IMR-90 (cell line): ENCODE measurements at regions not wholly inside any gene's neighbourhood (a gene's known extent, or its start where the extent isn't known, plus 50 kb on each side); places are given as distances from the start of the nearest gene placed in this dataset.

Experiments
- ATAC-seq: fragments of 200-7000 bp; cut with Tn5 transposase; 2 replicates; pipeline ENCODE4 v1.9.1; 2020; ENCODE audit warnings: low read depth, mild to moderate bottlenecking, moderate library complexity
- BruUV-seq: library from RNA; stranded (reverse); fragments of 400-500 nt; replicated peaks from 2 replicates; lab custom pipeline; 2021; lab: Mats Ljungman, UMichigan
- CTCF ChIA-PET: fragments of 300-600 bp; formaldehyde crosslinking; extraction: SDS; loops from one replicate; lab custom pipeline; 2021; ENCODE audit warnings: antibody characterized with exemption; lab: Yijun Ruan, JAX
- POLR2A ChIA-PET: fragments of 300-600 bp; sonication (Branson Sonifier 250); formaldehyde crosslinking; loops from one replicate; lab custom pipeline; 2022; ENCODE audit warnings: antibody characterized with exemption; ENCODE audit not compliant: unreplicated experiment; lab: Charles Lee
- DNase-seq: peaks from one replicate; pipeline ENCODE4 v3.0.0; 2013
- H2AFZ ChIP-seq: replicated peaks from 2 replicates; pipeline ENCODE3; 2013; ENCODE audit warnings: low read length, mild to moderate bottlenecking; ENCODE audit not compliant: poor library complexity
- H2AK5ac ChIP-seq: 2 replicates; pipeline ENCODE4 v1.6.1; 2013; ENCODE audit warnings: low read depth, low read length, inconsistent platforms
- H2AK9ac ChIP-seq: replicated peaks from 2 replicates; pipeline ENCODE3; 2013; ENCODE audit warnings: mild to moderate bottlenecking, low read depth, low read length, moderate library complexity; ENCODE audit not compliant: poor library complexity
- H2BK120ac ChIP-seq: 2 replicates; pipeline ENCODE4 v1.6.1; 2013; ENCODE audit warnings: low read depth, low read length, inconsistent platforms
- H2BK15ac ChIP-seq: 3 replicates; pipeline ENCODE4 v1.6.1; 2013; ENCODE audit warnings: low read depth, low read length, inconsistent platforms
- H2BK20ac ChIP-seq: 2 replicates; pipeline ENCODE4 v1.6.1; 2013; ENCODE audit warnings: low read depth, mild to moderate bottlenecking, inconsistent platforms, low read length, moderate library complexity
- H2BK5ac ChIP-seq: 2 replicates; pipeline ENCODE4 v1.6.1; 2013; ENCODE audit warnings: mild to moderate bottlenecking, low read depth, low read length, inconsistent platforms; ENCODE audit not compliant: poor library complexity, severe bottlenecking
- H3K14ac ChIP-seq: replicated peaks from 2 replicates; pipeline ENCODE4 v1.6.1; 2013; ENCODE audit warnings: low read depth, low read length, inconsistent platforms
- H3K18ac ChIP-seq: 2 replicates; pipeline ENCODE4 v1.6.1; 2013; ENCODE audit warnings: low read depth, low read length, control low read depth
- H3K23ac ChIP-seq: 2 replicates; pipeline ENCODE4 v1.6.1; 2013; ENCODE audit warnings: low read depth, low read length, inconsistent platforms
- H3K27ac ChIP-seq: 2 replicates; pipeline ENCODE4 v1.5.1; 2013; ENCODE audit warnings: mild to moderate bottlenecking, control low read depth, low read length; ENCODE audit not compliant: insufficient read depth
- H3K27me3 ChIP-seq: 2 replicates; pipeline ENCODE4 v1.6.1; 2013; ENCODE audit warnings: low read length; ENCODE audit not compliant: control insufficient read depth, insufficient read depth
- H3K36me3 ChIP-seq: 2 replicates; pipeline ENCODE4 v1.6.1; 2013; ENCODE audit warnings: low read length, mixed read lengths; ENCODE audit not compliant: control insufficient read depth, insufficient read depth
- H3K4ac ChIP-seq: 2 replicates; pipeline ENCODE4 v1.6.1; 2013; ENCODE audit warnings: low read depth, low read length, inconsistent platforms
- H3K4me1 ChIP-seq: 2 replicates; pipeline ENCODE4 v1.6.1; 2013; ENCODE audit warnings: low read length, mixed read lengths; ENCODE audit not compliant: control insufficient read depth, insufficient read depth
- H3K4me2 ChIP-seq: 2 replicates; pipeline ENCODE4 v1.6.1; 2013; ENCODE audit warnings: low read depth, mild to moderate bottlenecking, control low read depth, low read length, moderate library complexity
- H3K4me3 ChIP-seq: 2 replicates; pipeline ENCODE4 v1.5.1; 2013; ENCODE audit warnings: low read depth, mild to moderate bottlenecking, control low read depth, low read length, moderate library complexity; ENCODE audit not compliant: insufficient read depth
- H3K56ac ChIP-seq: 2 replicates; pipeline ENCODE4 v1.6.1; 2013; ENCODE audit warnings: low read length, inconsistent platforms; ENCODE audit not compliant: insufficient read depth; ENCODE audit errors: extremely low read depth
- H3K79me1 ChIP-seq, 2 experiments: 2 replicates each; pipeline ENCODE4 v1.6.1; 2013; ENCODE audit warnings: low read length in 2 of 2, inconsistent platforms in 1 of 2, low read depth in 1 of 2
- H3K9ac ChIP-seq: 2 replicates; pipeline ENCODE4 v1.6.1; 2013; ENCODE audit warnings: low read depth, low read length, control low read depth
- H3K9me1 ChIP-seq: 2 replicates; pipeline ENCODE4 v1.6.1; 2013; ENCODE audit warnings: low read length, inconsistent platforms; ENCODE audit not compliant: insufficient read depth
- H3K9me3 ChIP-seq: 2 replicates; pipeline ENCODE4 v1.6.1; 2013; ENCODE audit warnings: low read length; ENCODE audit not compliant: control insufficient read depth, insufficient read depth
- H4K20me1 ChIP-seq: 2 replicates; pipeline ENCODE4 v1.6.1; 2013; ENCODE audit warnings: low read length, inconsistent platforms; ENCODE audit not compliant: insufficient read depth
- H4K5ac ChIP-seq: 2 replicates; pipeline ENCODE4 v1.6.1; 2013; ENCODE audit warnings: mild to moderate bottlenecking, low read depth, low read length, control low read depth
- H4K8ac ChIP-seq, 2 experiments: 2 replicates each; pipeline ENCODE4 v1.6.1; 2013; ENCODE audit warnings: low read depth in 2 of 2, low read length in 2 of 2, control low read depth in 1 of 2, inconsistent platforms in 1 of 2
- H4K91ac ChIP-seq: 2 replicates; pipeline ENCODE4 v1.6.1; 2013; ENCODE audit warnings: low read depth, low read length, inconsistent platforms; ENCODE audit not compliant: insufficient read depth
- BHLHE40 ChIP-seq: fragments of 150-350 bp; IDR thresholded peaks from 2 replicates; pipeline ENCODE4 v1.6.1; 2016; ENCODE audit warnings: mild to moderate bottlenecking, low read depth, low read length
- CEBPB ChIP-seq: IDR thresholded peaks from 2 replicates; pipeline ENCODE4 v1.6.1; 2012; ENCODE audit warnings: low read depth, low read length, improper control_type of control experiment
- CHD1 ChIP-seq: IDR thresholded peaks from 2 replicates; pipeline ENCODE4 v1.6.1; 2012; ENCODE audit warnings: low read depth, low read length, improper control_type of control experiment
- CTCF ChIP-seq: conservative IDR thresholded peaks from 2 replicates; pipeline ENCODE4 v1.5.1; 2012; ENCODE audit warnings: mild to moderate bottlenecking, low read depth, low read length, improper control_type of control experiment
- ELK1 ChIP-seq: fragments of 150-350 bp; IDR thresholded peaks from 2 replicates; pipeline ENCODE4 v1.6.1; 2016; ENCODE audit warnings: low read depth, mild to moderate bottlenecking, low read length, moderate library complexity, borderline replicate concordance
- FOS ChIP-seq: fragments of 150-350 bp; IDR thresholded peaks from 2 replicates; pipeline ENCODE4 v1.6.1; 2016; ENCODE audit warnings: low read depth, low read length
- MAFK ChIP-seq: IDR thresholded peaks from 2 replicates; pipeline ENCODE4 v1.6.1; 2012; ENCODE audit warnings: low read depth, low read length, improper control_type of control experiment
- MAZ ChIP-seq: IDR thresholded peaks from 2 replicates; pipeline ENCODE4 v1.6.1; 2012; ENCODE audit warnings: low read depth, mild to moderate bottlenecking, low read length, improper control_type of control experiment, moderate library complexity, borderline replicate concordance
- MXI1 ChIP-seq: IDR thresholded peaks from 2 replicates; pipeline ENCODE4 v1.6.1; 2012; ENCODE audit warnings: low read depth, mild to moderate bottlenecking, low read length, moderate library complexity, borderline replicate concordance
- NFE2L2 ChIP-seq: fragments of 150-350 bp; IDR thresholded peaks from 2 replicates; pipeline ENCODE4 v1.6.1; 2016; ENCODE audit warnings: low read depth, mild to moderate bottlenecking, low read length
- POLR2A ChIP-seq: IDR thresholded peaks from 2 replicates; pipeline ENCODE4 v1.6.1; 2012; ENCODE audit warnings: mild to moderate bottlenecking, low read depth, low read length
- RAD21 ChIP-seq: IDR thresholded peaks from 2 replicates; pipeline ENCODE4 v1.6.1; 2012; ENCODE audit warnings: low read length, improper control_type of control experiment
- RCOR1 ChIP-seq: IDR thresholded peaks from 2 replicates; pipeline ENCODE4 v1.6.1; 2012; ENCODE audit warnings: mild to moderate bottlenecking, low read length, improper control_type of control experiment; ENCODE audit not compliant: insufficient replicate concordance
- RFX5 ChIP-seq: IDR thresholded peaks from 2 replicates; pipeline ENCODE4 v1.8.0; 2012; ENCODE audit warnings: low read depth, mild to moderate bottlenecking, low read length, moderate library complexity
- SMC3 ChIP-seq: fragments of 150-350 bp; IDR thresholded peaks from 2 replicates; pipeline ENCODE4 v1.6.1; 2016; ENCODE audit warnings: low read depth, mild to moderate bottlenecking, antibody characterized with exemption, low read length, moderate library complexity
- USF2 ChIP-seq: fragments of 150-350 bp; IDR thresholded peaks from 2 replicates; pipeline ENCODE4 v1.6.1; 2017; ENCODE audit warnings: mild to moderate bottlenecking, antibody characterized with exemption, low read length, low read depth
- WGBS, 2 experiments: methylation state at CpG; one replicate each; pipeline versions ENCODE4 v1.1.5 to v1.1.7; 2013; ENCODE audit warnings: missing lambda C conversion rate in 2 of 2; ENCODE audit not compliant: insufficient read length in 1 of 2; ENCODE audit errors: extremely low coverage in 2 of 2; 5-methylcytosine and 5-hydroxymethylcytosine counted together
- dilution Hi-C: fragments of 300-500 bp; cut with HindIII; formaldehyde crosslinking; loops from one replicate; pipeline ENCODE4 v1.14.3; 2018; ENCODE audit warnings: low sequenced_read_pairs; ENCODE audit not compliant: unreplicated experiment
- in situ Hi-C: fragments of 300-500 bp; cut with MboI; formaldehyde crosslinking; loops from 3 replicates; pipeline ENCODE4 v1.14.3; 2019; ENCODE audit warnings: low sequenced_read_pairs, inconsistent platforms, mixed read lengths
- intact Hi-C: fragments of 100-400 bp; cut with micrococcal nuclease; formaldehyde crosslinking; loops from 2 replicates; pipeline ENCODE4 v1.10.0; 2022

GRCh38 chr11:24206511-24206910 lies 290.3 kb upstream of the LUZP2 start:
- no CpG with 5 or more reads among the region's 1 CpG for WGBS, 2 experiments
- Histone ChIP-seq H2AK9ac (no peak overlapping the region), H3K4me2 (no peak overlapping the region), H3K9me1 (no peaks in the 10 kb centered on the region; the same call in 1 of the 2 replicates), H4K91ac (no peak overlapping the region), H2AK5ac (no peak overlapping the region), H3K18ac (no peak overlapping the region), H3K14ac (no peak overlapping the region), H3K36me3 (no peaks in the 10 kb centered on the region), H3K4me1 (no peaks in the 10 kb centered on the region), H2BK5ac (no peak overlapping the region), H3K4me3 (no peak overlapping the region), H2BK15ac (no peak overlapping the region), H4K8ac (no peak overlapping the region), H3K4ac (no peak overlapping the region), H3K9me3 (no peaks in the 10 kb centered on the region), H2BK20ac (no peak overlapping the region), H2AFZ (no peak overlapping the region), H4K5ac (no peak overlapping the region), H4K20me1 (no peaks in the 10 kb centered on the region), H2BK120ac (no peak overlapping the region), H3K56ac (no peak overlapping the region), H3K27ac (no peak overlapping the region), H3K9ac (no peak overlapping the region), H3K27me3 (no peaks in the 10 kb centered on the region), H3K79me1 (no peaks in the 10 kb centered on the region), H3K23ac (no peak overlapping the region)
- no peak for DNase-seq
- no TSS peak for BruUV-seq
- TF ChIP-seq MAZ (no peak), MAFK (no peak), NFE2L2 (no peak), CTCF (no peak), USF2 (no peak), CEBPB (no peak), RFX5 (no peak), BHLHE40 (no peak), FOS (no peak), SMC3 (no peak), MXI1 (no peak), POLR2A (no peak), ELK1 (no peak), RAD21 (no peak), RCOR1 (no peak), CHD1 (no peak)
- no peak for ATAC-seq
- in situ Hi-C loops: no loop called here
- dilution Hi-C loops: no loop called here
- POLR2A ChIA-PET: no interaction called here
- intact Hi-C loops: no loop called here
- CTCF ChIA-PET: no interaction called here
